ENCODE measurements at regions not wholly inside any gene's neighbourhood (a gene's known extent, or its start where the extent isn't known, plus 50 kb on each side); places are given as distances from the start of the nearest gene placed in this dataset.
A peak's percentile ranks its signal among the peaks of the same experiment; 100 is the strongest.

GRCh38 chr1:201690528-201690927 lies 138.4 kb upstream of the IPO9 start:
- DNase-seq: no peak

- DNase-seq: no peak
These were observed 137.0 kb upstream of the IPO9 start for GRCh38 chr1:201691716-201692554.

GRCh38 chr1:201692555-201693394 lies 136.2 kb upstream of the IPO9 start:
- DNase-seq: no peak

GRCh38 chr1:201693890-201694607 lies 134.9 kb upstream of the IPO9 start:
- DNase-seq: no peak

GRCh38 chr1:201694608-201695335 lies 134.2 kb upstream of the IPO9 start:
- no peak for DNase-seq

GRCh38 chr1:201695607-201696006 lies 133.3 kb upstream of the IPO9 start:
- no peak for DNase-seq

GRCh38 chr1:201696217-201696761 lies 132.7 kb upstream of the IPO9 start:
- DNase-seq: no peak

GRCh38 chr1:201697174-201697573 lies 131.8 kb upstream of the IPO9 start:
- DNase-seq: no peak

- no peak for DNase-seq
These were observed 127.1 kb upstream of the IPO9 start for GRCh38 chr1:201701831-201702230.

- DNase-seq: no peak
These were observed 126.0 kb upstream of the IPO9 start for GRCh38 chr1:201702936-201703335.

- peak; percentile 60 for DNase-seq
These were observed 125.1 kb upstream of the IPO9 start for GRCh38 chr1:201703621-201704438.

- DNase-seq: no peak
These were observed 124.5 kb upstream of the IPO9 start for GRCh38 chr1:201704439-201704792.

- no peak for DNase-seq
These were observed 123.6 kb upstream of the IPO9 start for GRCh38 chr1:201705389-201705788.

GRCh38 chr1:201706109-201706508 lies 122.8 kb upstream of the IPO9 start:
- DNase-seq: no peak

- DNase-seq: no peak
These were observed 121.9 kb upstream of the IPO9 start for GRCh38 chr1:201707027-201707426.

- DNase-seq: no peak
These were observed 121.3 kb upstream of the IPO9 start for GRCh38 chr1:201707656-201708055.

GRCh38 chr1:201708085-201708512 lies 120.9 kb upstream of the IPO9 start:
- DNase-seq: no peak

GRCh38 chr1:201708691-201709090 lies 120.3 kb upstream of the IPO9 start:
- no peak for DNase-seq

GRCh38 chr1:201709564-201710295 lies 119.2 kb upstream of the IPO9 start:
- peak; percentile 62 for DNase-seq
